ENCODE measurements at regions not wholly inside any gene's neighbourhood (a gene's known extent, or its start where the extent isn't known, plus 50 kb on each side); places are given as distances from the start of the nearest gene placed in this dataset.

DNA sequence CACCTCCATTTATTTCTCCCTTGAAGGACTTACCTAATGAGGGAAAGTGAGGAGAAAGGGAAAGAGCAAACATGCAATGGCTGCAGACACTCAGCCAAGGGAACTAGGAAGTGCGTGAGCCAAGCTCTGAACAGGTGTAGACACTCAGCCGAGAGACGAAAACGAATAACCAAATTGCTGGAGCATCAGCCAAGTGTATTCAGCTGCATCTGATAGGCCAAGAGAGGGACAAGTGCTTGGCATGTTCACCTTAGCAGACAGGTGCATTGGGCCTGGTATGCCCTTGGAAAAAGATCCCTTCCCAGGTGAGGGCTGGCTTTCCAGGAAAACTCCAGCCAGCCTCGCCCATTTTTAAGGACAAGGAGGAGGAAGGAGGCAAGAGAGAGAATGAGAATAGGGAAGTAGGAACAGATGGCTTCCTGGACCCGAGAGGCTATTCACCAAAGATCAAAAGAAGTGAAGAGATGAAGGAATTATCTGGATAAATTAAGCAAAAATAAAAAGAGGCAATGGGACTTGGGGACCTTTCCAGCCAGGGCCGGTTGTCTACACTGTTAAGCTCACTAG, 184.7 kb downstream of the TOMM20 start:
- TF ChIP-seq CTCF (IDR thresholded peaks at IDR 0.05; ENCODE audit: poor library complexity, severe bottlenecking) (no peak), EZH2 (IDR thresholded peaks at IDR 0.05; ENCODE audit: borderline replicate concordance, insufficient read depth, low read length, poor library complexity, severe bottlenecking) (no peak), RAD21 (conservative IDR thresholded peaks at IDR 0.05) (no peak), MXI1 (conservative IDR thresholded peaks at IDR 0.05; ENCODE audit: poor library complexity, severe bottlenecking) (no peak), EP300 (conservative IDR thresholded peaks at IDR 0.05; ENCODE audit: poor library complexity, severe bottlenecking) (no peak), POLR2AphosphoS5 (IDR thresholded peaks at IDR 0.05) (no peak)

Measured in neural cell (in vitro differentiated cells).